D721Med (cell line): ENCODE measurements at regions not wholly inside any gene's neighbourhood (a gene's known extent, or its start where the extent isn't known, plus 50 kb on each side); places are given as distances from the start of the nearest gene placed in this dataset.
"Not testable (repeated sequence)": the region's sequence is repeated elsewhere in the genome, so short reads cannot be mapped to it uniquely, and the experiment has no call there.

Experiments
- DNase-seq: peaks from one replicate; pipeline ENCODE4 v3.0.0; 2011; ENCODE audit warnings: low spot score; ENCODE audit not compliant: insufficient read length
- FAIRE-seq: peaks from 2 replicates; lab custom pipeline; 2011; peaks lifted over from hg19 to GRCh38; lab: Jason Lieb, UNC
- CTCF ChIP-seq: IDR thresholded peaks from 2 replicates; pipeline ENCODE4 v1.5.1; 2012; ENCODE audit warnings: mild to moderate bottlenecking, control low read depth; ENCODE audit not compliant: insufficient read depth; ENCODE audit errors: missing control alignments

- DNase-seq: no peak
- no peak for TF ChIP-seq CTCF
- FAIRE-seq: no peak
Observed at GRCh38 chr3:13137941-13138832, 65.0 kb upstream of the IQSEC1 start.

- not testable (repeated sequence) for DNase-seq, FAIRE-seq
Observed at GRCh38 chr3:13136848-13137247, 63.6 kb upstream of the IQSEC1 start.

- DNase-seq (no peak), FAIRE-seq (no peak)
- TF ChIP-seq CTCF: peak; percentile 35
Observed at GRCh38 chr3:13136426-13136825, 63.2 kb upstream of the IQSEC1 start.

GRCh38 chr3:13135811-13136321 is 62.6 kb upstream of the IQSEC1 start:
- DNase-seq: no peak
- TF ChIP-seq CTCF: no peak
- FAIRE-seq: no peak

GRCh38 chr3:13135251-13135810 is 62.1 kb upstream of the IQSEC1 start:
- no peak for DNase-seq
- TF ChIP-seq CTCF: no peak
- no peak for FAIRE-seq

- DNase-seq (no peak), FAIRE-seq (no peak)
- no peak for TF ChIP-seq CTCF
Observed at GRCh38 chr3:13134879-13135206, 61.6 kb upstream of the IQSEC1 start.

GRCh38 chr3:13134166-13134878 is 61.1 kb upstream of the IQSEC1 start:
- no peak for TF ChIP-seq CTCF
- DNase-seq: no peak
- no peak for FAIRE-seq
